ENCODE measurements at regions not wholly inside any gene's neighbourhood (a gene's known extent, or its start where the extent isn't known, plus 50 kb on each side); places are given as distances from the start of the nearest gene placed in this dataset.

DNA sequence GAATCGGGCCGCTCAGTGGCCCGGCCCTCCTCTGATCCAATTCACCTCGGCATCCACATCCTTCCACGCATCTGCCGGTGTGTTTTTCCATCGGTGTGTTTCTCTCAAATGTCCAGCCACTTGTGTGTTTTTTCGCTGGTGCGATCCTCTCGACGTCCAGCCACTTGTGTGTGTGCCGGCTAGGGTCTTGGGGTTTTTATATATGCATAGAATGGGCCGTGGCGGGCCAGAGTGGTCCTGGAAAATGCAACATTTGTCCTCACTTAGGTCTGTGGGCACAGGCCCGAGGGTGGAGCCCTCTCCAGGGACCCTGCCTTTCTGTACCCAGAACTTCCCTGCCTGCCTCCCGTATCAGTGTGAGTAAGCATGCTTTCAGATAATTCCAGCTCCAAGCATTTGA lies 1106.4 kb downstream of the AMY1C start:
- DNase-seq (ENCODE audit: low read depth): no peak
- Histone ChIP-seq H3K36me3 (ENCODE audit: control insufficient read depth, insufficient read depth, low read length) (no peaks in the 10 kb centered on the region), H3K4me3 (ENCODE audit: low read depth, low read length) (no peak overlapping the region), H3K27me3 (ENCODE audit: control insufficient read depth, insufficient read depth, low read length) (no peaks in the 10 kb centered on the region)
- TF ChIP-seq, protein P1, sequence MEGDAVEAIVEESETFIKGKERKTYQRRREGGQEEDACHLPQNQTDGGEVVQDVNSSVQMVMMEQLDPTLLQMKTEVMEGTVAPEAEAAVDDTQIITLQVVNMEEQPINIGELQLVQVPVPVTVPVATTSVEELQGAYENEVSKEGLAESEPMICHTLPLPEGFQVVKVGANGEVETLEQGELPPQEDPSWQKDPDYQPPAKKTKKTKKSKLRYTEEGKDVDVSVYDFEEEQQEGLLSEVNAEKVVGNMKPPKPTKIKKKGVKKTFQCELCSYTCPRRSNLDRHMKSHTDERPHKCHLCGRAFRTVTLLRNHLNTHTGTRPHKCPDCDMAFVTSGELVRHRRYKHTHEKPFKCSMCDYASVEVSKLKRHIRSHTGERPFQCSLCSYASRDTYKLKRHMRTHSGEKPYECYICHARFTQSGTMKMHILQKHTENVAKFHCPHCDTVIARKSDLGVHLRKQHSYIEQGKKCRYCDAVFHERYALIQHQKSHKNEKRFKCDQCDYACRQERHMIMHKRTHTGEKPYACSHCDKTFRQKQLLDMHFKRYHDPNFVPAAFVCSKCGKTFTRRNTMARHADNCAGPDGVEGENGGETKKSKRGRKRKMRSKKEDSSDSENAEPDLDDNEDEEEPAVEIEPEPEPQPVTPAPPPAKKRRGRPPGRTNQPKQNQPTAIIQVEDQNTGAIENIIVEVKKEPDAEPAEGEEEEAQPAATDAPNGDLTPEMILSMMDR (IDR thresholded peaks at IDR 0.05; ENCODE audit: insufficient read depth, low read length, poor library complexity, severe bottlenecking): no peak

DNA sequence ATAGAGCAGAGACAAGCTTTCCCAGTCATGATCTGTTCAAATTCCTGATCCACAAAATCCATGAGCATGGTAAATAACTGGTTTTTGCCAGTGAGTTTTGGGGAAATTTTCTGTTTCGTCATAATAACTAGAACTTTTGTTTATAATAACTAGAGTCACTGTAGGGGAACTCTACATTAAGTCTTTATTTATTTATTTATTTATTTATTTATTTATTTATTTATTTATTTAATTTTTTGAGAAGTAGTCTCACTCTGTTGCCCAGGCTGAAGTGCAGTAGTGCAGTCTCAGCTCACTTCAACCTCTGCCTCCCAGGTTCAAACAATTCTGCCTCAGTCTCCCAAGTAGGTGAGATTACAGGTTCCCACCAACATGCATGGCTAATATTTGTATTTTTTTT lies 1106.8 kb downstream of the AMY1C start:
- H3K36me3 ChIP-seq (ENCODE audit: control insufficient read depth, insufficient read depth, low read length): no peaks in the 10 kb centered on the region
- TF ChIP-seq, protein P1 (IDR thresholded peaks at IDR 0.05; ENCODE audit: insufficient read depth, low read length, poor library complexity, severe bottlenecking): no peak
- DNase-seq (ENCODE audit: low read depth): no peak
- H3K27me3 ChIP-seq (ENCODE audit: control insufficient read depth, insufficient read depth, low read length): no peaks in the 10 kb centered on the region
- H3K4me3 ChIP-seq (ENCODE audit: low read depth, low read length): no peak overlapping the region

DNA sequence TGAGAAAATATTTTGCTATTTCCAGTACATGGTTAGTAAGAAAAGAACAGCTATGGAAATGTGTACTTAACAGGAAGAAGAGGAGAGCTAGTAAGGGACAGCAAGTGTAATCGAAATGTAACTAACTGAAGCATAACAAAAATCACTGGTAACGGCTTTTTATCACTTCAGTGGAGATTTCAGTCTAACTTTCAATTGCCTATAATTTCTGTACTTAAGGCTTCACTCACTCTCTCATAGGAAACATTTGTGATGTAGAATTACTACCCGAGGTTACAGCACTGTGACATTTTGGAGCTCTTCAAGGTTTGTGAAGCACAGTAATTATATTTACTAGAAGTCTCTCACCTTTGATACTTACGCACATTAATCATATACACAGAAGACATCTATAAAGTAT lies 1119.1 kb downstream of the AMY1C start:
- no peaks in the 10 kb centered on the region for H3K36me3 ChIP-seq (ENCODE audit: control insufficient read depth, insufficient read depth, low read length)
- TF ChIP-seq, protein P1 (IDR thresholded peaks at IDR 0.05; ENCODE audit: insufficient read depth, low read length, poor library complexity, severe bottlenecking): no peak
- H3K27me3 ChIP-seq (ENCODE audit: control insufficient read depth, insufficient read depth, low read length): no peaks in the 10 kb centered on the region
- no peak for DNase-seq (ENCODE audit: low read depth)
- H3K4me3 ChIP-seq (ENCODE audit: low read depth, low read length): no peak overlapping the region

DNA sequence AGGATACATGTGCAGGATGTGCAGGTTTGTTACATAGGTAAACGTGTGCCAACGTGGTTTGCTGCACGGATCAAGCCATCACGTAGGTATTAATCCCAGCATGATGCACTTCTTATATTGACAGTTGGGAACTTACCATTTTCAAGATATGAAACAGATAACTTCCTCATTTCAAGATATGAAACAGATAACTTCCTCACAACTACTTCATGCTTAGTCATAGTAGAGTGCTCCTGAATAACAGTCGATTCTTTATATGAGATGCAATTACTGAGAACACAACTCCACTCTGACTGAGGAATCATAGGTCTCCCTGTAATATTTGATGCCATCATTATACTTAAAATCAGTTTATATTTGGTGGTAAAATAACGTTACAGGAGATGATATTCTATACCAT lies 1124.3 kb downstream of the AMY1C start:
- H3K4me3 ChIP-seq (ENCODE audit: low read depth, low read length): no peak overlapping the region
- H3K27me3 ChIP-seq (ENCODE audit: control insufficient read depth, insufficient read depth, low read length): no peaks in the 10 kb centered on the region
- no peak for DNase-seq (ENCODE audit: low read depth)
- TF ChIP-seq, protein P1 (IDR thresholded peaks at IDR 0.05; ENCODE audit: insufficient read depth, low read length, poor library complexity, severe bottlenecking): no peak
- no peaks in the 10 kb centered on the region for H3K36me3 ChIP-seq (ENCODE audit: control insufficient read depth, insufficient read depth, low read length)

DNA sequence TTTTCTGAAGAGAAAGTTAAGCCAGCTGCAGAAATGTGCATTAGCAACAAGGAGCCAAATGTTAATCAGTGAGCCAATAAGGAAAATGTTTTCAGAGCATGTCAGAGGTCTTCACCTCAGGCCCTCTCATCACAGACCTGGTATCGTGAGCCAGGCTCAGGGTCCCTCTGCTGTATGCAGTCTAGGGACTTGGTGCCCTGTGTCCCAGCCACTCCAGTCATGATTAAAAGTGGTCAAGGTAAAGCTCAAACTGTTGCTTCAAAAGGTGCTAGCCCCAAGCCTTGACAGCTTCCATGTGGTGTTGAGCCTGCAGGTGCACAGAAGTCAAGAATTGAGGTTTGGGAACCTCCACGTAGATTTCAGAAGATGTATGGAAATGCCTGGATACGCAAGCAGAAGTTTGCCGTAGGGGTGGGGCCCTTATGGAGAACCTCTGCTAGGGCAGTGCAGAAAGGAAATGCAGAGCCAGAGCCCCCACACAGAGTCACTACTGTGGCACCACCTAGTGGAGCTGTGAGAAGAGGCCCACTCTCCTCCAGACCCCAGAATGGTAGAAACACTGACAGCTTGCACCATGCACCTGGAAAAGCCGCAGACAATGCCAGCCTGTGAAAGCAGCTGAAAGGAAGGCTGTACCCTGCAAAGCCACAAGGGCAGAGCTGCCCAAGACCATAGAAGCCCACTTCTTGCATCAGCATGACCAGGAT lies 1128.7 kb downstream of the AMY1C start:
- TF ChIP-seq, protein P1 (IDR thresholded peaks at IDR 0.05; ENCODE audit: insufficient read depth, low read length, poor library complexity, severe bottlenecking): peak; percentile 2
- no peaks in the 10 kb centered on the region for H3K27me3 ChIP-seq (ENCODE audit: control insufficient read depth, insufficient read depth, low read length)

DNA sequence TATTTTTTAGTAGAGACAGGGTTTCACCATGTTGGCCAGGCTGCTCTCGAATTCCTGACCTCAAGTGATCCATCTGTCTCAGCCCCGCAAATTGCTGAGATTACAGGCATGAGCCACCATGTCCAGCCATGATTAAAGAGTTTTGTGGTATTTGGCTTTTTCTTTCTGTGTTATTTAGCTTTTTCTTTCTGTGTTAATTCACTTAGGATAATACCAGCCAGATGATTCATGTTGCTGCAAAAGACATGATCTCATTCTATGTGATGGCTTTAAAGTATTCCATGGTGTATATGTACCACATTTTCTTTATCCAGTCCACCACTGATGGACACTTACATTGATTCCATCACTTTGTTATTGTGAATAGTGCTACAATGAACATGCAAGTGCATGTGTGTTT lies 1135.2 kb downstream of the AMY1C start:
- Histone ChIP-seq H3K4me3 (ENCODE audit: low read depth, low read length) (no peak overlapping the region), H3K27me3 (ENCODE audit: control insufficient read depth, insufficient read depth, low read length) (no peaks in the 10 kb centered on the region), H3K36me3 (ENCODE audit: control insufficient read depth, insufficient read depth, low read length) (no peaks in the 10 kb centered on the region)
- TF ChIP-seq, protein P1 (IDR thresholded peaks at IDR 0.05; ENCODE audit: insufficient read depth, low read length, poor library complexity, severe bottlenecking): no peak
- no peak for DNase-seq (ENCODE audit: low read depth)

More for the DNA sequence above, 1128.7 kb downstream of the AMY1C start:
- no peak for DNase-seq (ENCODE audit: low read depth)
- no peak overlapping the region for H3K4me3 ChIP-seq (ENCODE audit: low read depth, low read length)
- no peaks in the 10 kb centered on the region for H3K36me3 ChIP-seq (ENCODE audit: control insufficient read depth, insufficient read depth, low read length)
